Fibroblast of lung (primary cell): ENCODE measurements at regions not wholly inside any gene's neighbourhood (a gene's known extent, or its start where the extent isn't known, plus 50 kb on each side); places are given as distances from the start of the nearest gene placed in this dataset.

ENCODE experiments used
- DNase-seq, 2 donors: peaks; one replicate each; pipeline versions ENCODE4 v3.0.0 to v3.0.0-alpha.2; 2010; ENCODE audit warnings: low read depth in 2 of 2
- H2AFZ ChIP-seq: 2 replicates; pipeline ENCODE4 v1.5.1; 2012; ENCODE audit warnings: low read length, control low read depth, inconsistent platforms
- H3K27ac ChIP-seq: 2 replicates; pipeline ENCODE4 v1.5.1; 2011; ENCODE audit warnings: low read length, control low read depth; ENCODE audit not compliant: insufficient read depth
- H3K27me3 ChIP-seq: 2 replicates; pipeline ENCODE4 v1.5.1; 2011; ENCODE audit warnings: mild to moderate bottlenecking, low read length; ENCODE audit not compliant: control insufficient read depth, insufficient read depth
- H3K36me3 ChIP-seq: 2 replicates; pipeline ENCODE4 v1.5.1; 2011; ENCODE audit warnings: low read length; ENCODE audit not compliant: control insufficient read depth, insufficient read depth
- H3K4me1 ChIP-seq: 2 replicates; pipeline ENCODE4 v1.5.1; 2011; ENCODE audit warnings: low read length; ENCODE audit not compliant: control insufficient read depth, insufficient read depth; ENCODE audit errors: extremely low read depth
- H3K4me2 ChIP-seq: 2 replicates; pipeline ENCODE4 v1.5.1; 2011; ENCODE audit warnings: low read length, control low read depth; ENCODE audit not compliant: insufficient read depth; ENCODE audit errors: extremely low read depth
- H3K4me3 ChIP-seq, 4 experiments: fragments of 200-600 bp in 1 of 4; sonication (generic) in 1 of 4; replicated peaks in 1 of 4; 2 replicates each; pipeline ENCODE4 v1.5.1; 2011 to 2016; ENCODE audit warnings: low read length in 4 of 4, low read depth in 3 of 4, mild to moderate bottlenecking in 3 of 4, control low read depth in 2 of 4, inconsistent platforms in 1 of 4, mixed read lengths in 1 of 4; ENCODE audit not compliant: insufficient read depth in 1 of 4; ENCODE audit errors: control extremely low read depth in 1 of 4
- H3K79me2 ChIP-seq: 2 replicates; pipeline ENCODE4 v1.5.1; 2012; ENCODE audit warnings: mild to moderate bottlenecking, low read length, inconsistent platforms; ENCODE audit not compliant: control insufficient read depth, insufficient read depth
- H3K9ac ChIP-seq: 2 replicates; pipeline ENCODE4 v1.5.1; 2011; ENCODE audit warnings: mild to moderate bottlenecking, low read length, control low read depth; ENCODE audit not compliant: insufficient read depth
- H3K9me3 ChIP-seq: 2 replicates; pipeline ENCODE4 v1.5.1; 2012; ENCODE audit warnings: low read depth, low read length; ENCODE audit not compliant: control insufficient read depth, insufficient read depth
- H4K20me1 ChIP-seq: 2 replicates; pipeline ENCODE4 v1.5.1; 2011; ENCODE audit warnings: low read length; ENCODE audit not compliant: control insufficient read depth, insufficient read depth; ENCODE audit errors: extremely low read depth
- CTCF ChIP-seq, 2 donors: IDR thresholded peaks in 1 of 2; conservative IDR thresholded peaks in 1 of 2; 1 replicate in 1 of 2; 2 replicates in 1 of 2; pipeline ENCODE4 v1.5.1; 2011 to 2012; ENCODE audit warnings: low read length in 2 of 2, control low read depth in 1 of 2, inconsistent platforms in 1 of 2, low read depth in 1 of 2, mild to moderate bottlenecking in 1 of 2
- EZH2 ChIP-seq: IDR thresholded peaks from 2 replicates; pipeline ENCODE4 v1.5.1; 2012; ENCODE audit warnings: low read length, control low read depth, mild to moderate bottlenecking; ENCODE audit errors: missing control alignments

DNA sequence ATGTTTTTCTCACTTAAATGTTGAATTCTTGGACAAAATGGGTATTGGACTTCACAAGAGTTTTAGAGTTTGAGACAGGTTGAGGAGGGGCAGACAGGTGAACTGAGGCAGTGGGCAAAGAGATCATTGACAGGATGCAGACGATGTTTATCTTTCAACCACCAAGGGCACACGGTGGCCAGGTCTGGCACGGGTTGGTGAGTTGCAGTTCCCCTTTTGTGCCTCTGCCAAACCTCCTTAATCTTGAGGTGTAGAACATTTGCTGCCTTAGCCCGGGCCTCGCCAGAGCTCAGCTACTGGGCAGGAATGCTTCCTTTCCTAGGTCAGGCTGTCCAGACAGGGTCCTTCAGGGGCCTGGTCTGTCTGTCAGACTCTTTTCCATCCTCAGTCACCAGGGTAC, 567.4 kb upstream of the SOX9 start:
- H3K27me3 ChIP-seq: no peaks in the 10 kb centered on the region
- no peaks in the 10 kb centered on the region for H3K9me3 ChIP-seq
- H4K20me1 ChIP-seq: no peaks in the 10 kb centered on the region
- DNase-seq: no peak
- no peak overlapping the region for H3K27ac ChIP-seq
- H3K4me2 ChIP-seq: no peak overlapping the region
- no peaks in the 10 kb centered on the region for H3K79me2 ChIP-seq
- TF ChIP-seq CTCF (conservative IDR thresholded peaks at IDR 0.05 in 1 of 2, IDR thresholded peaks at IDR 0.05 in 1 of 2; ENCODE audit: low read depth in 1 of 2, low read length in 2 of 2) (no peak), EZH2 (no peak)
- H3K4me1 ChIP-seq: no peaks in the 10 kb centered on the region
- no peak overlapping the region for H3K9ac ChIP-seq
- H3K4me3 ChIP-seq: no peak overlapping the region
- no peaks in the 10 kb centered on the region for H3K36me3 ChIP-seq
- H2AFZ ChIP-seq: no peak overlapping the region

DNA sequence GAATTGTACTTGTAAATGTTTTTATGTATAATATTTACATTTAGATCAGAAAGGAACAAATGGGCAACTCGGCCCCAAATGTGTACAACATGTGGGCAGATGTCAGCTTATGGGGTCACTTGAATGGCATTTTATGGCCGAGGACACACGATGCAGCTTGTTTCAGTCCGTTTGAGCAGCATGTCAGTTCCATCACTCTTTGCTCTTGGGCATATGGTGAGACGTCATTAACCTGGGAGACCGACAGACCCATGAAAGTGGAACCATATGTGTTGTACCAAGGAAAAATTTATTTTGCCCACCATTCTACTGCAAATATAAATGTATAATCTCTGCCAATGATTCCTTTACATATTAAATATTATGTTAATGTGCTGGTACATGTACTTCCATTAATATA, 561.9 kb upstream of the SOX9 start:
- Histone ChIP-seq H4K20me1 (no peaks in the 10 kb centered on the region), H3K36me3 (no peaks in the 10 kb centered on the region), H2AFZ (no peak overlapping the region), H3K27me3 (no peaks in the 10 kb centered on the region), H3K9me3 (no peaks in the 10 kb centered on the region), H3K79me2 (no peaks in the 10 kb centered on the region), H3K4me1 (no peaks in the 10 kb centered on the region), H3K27ac (no peak overlapping the region), H3K4me3 (no peak overlapping the region), H3K9ac (no peak overlapping the region), H3K4me2 (no peak overlapping the region)
- no peak for DNase-seq
- TF ChIP-seq CTCF (conservative IDR thresholded peaks at IDR 0.05 in 1 of 2, IDR thresholded peaks at IDR 0.05 in 1 of 2; ENCODE audit: low read depth in 1 of 2, low read length in 2 of 2) (no peak), EZH2 (no peak)

- no peaks in the 10 kb centered on the region for H4K20me1 ChIP-seq
- no peak overlapping the region for H3K4me2 ChIP-seq
- TF ChIP-seq CTCF (conservative IDR thresholded peaks at IDR 0.05 in 1 of 2, IDR thresholded peaks at IDR 0.05 in 1 of 2; ENCODE audit: low read depth in 1 of 2, low read length in 2 of 2) (no peak), EZH2 (no peak)
- no peaks in the 10 kb centered on the region for H3K36me3 ChIP-seq
- H2AFZ ChIP-seq: no peak overlapping the region
- no peaks in the 10 kb centered on the region for H3K4me1 ChIP-seq
- H3K4me3 ChIP-seq: no peak overlapping the region
- DNase-seq: peak in 1 of 2 donors; percentile 6
- H3K27ac ChIP-seq: no peak overlapping the region
- H3K79me2 ChIP-seq: no peaks in the 10 kb centered on the region
- no peaks in the 10 kb centered on the region for H3K9me3 ChIP-seq
- H3K27me3 ChIP-seq: no peaks in the 10 kb centered on the region
- H3K9ac ChIP-seq: no peak overlapping the region
These were observed 548.5 kb upstream of the SOX9 start for GRCh38 chr17:71572343-71572742.
